DOHH2 (cell line): ENCODE measurements at regions not wholly inside any gene's neighbourhood (a gene's known extent, or its start where the extent isn't known, plus 50 kb on each side); places are given as distances from the start of the nearest gene placed in this dataset.

Experiments
- EZH2phosphoT487 ChIP-seq: fragments of 200-600 bp; sonication (generic); IDR thresholded peaks from 2 replicates; pipeline ENCODE4 v1.6.1; 2017; ENCODE audit warnings: borderline replicate concordance, mild to moderate bottlenecking, antibody characterized with exemption, low read length, moderate library complexity, mixed read lengths
- TF ChIP-seq, protein P1 (sequence below): fragments of 200-600 bp; sonication (generic); IDR thresholded peaks from one replicate; pipeline ENCODE4 v1.5.1; 2014; ENCODE audit warnings: antibody characterized with exemption, mild to moderate bottlenecking, low read depth, low read length; ENCODE audit not compliant: poor library complexity, severe bottlenecking

DNA sequence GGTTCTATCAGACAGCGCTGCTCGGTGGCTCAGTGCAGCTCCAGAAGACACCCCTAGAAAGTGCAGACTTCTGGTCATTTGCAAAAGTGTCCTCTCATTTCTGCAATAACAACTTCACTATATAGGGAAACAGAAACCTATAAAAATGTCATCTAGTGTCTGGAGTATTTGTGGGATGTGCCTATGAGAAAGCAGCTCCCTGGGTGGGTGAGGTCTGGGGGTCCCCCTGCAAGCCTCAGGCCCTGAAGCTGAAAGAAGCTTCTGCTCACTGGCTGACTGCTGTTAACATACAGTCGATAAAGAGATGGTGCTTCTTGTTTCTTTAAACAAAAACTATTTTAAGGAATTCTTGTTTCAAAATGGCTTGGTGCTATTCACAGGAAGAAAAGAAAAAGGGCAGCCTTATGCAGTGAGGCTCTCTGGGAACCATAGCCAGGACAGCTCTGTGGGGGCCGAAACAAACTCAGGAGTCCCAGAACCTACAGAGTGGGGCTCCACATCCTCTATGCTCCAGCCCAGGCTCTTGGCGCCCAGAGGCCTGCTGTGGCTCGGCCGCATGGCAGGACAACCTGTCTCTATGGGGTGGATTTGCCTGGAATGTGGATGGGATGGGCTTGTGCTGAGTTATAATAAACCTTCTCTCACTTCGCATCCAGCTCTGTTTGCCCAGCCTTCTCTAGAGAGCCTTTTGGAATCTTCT, 109.7 kb downstream of the BANF2 start:
- TF ChIP-seq, protein P1, sequence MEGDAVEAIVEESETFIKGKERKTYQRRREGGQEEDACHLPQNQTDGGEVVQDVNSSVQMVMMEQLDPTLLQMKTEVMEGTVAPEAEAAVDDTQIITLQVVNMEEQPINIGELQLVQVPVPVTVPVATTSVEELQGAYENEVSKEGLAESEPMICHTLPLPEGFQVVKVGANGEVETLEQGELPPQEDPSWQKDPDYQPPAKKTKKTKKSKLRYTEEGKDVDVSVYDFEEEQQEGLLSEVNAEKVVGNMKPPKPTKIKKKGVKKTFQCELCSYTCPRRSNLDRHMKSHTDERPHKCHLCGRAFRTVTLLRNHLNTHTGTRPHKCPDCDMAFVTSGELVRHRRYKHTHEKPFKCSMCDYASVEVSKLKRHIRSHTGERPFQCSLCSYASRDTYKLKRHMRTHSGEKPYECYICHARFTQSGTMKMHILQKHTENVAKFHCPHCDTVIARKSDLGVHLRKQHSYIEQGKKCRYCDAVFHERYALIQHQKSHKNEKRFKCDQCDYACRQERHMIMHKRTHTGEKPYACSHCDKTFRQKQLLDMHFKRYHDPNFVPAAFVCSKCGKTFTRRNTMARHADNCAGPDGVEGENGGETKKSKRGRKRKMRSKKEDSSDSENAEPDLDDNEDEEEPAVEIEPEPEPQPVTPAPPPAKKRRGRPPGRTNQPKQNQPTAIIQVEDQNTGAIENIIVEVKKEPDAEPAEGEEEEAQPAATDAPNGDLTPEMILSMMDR: no peak
- no peak for TF ChIP-seq EZH2phosphoT487
